ENCODE measurements at regions not wholly inside any gene's neighbourhood (a gene's known extent, or its start where the extent isn't known, plus 50 kb on each side); places are given as distances from the start of the nearest gene placed in this dataset.

DNA sequence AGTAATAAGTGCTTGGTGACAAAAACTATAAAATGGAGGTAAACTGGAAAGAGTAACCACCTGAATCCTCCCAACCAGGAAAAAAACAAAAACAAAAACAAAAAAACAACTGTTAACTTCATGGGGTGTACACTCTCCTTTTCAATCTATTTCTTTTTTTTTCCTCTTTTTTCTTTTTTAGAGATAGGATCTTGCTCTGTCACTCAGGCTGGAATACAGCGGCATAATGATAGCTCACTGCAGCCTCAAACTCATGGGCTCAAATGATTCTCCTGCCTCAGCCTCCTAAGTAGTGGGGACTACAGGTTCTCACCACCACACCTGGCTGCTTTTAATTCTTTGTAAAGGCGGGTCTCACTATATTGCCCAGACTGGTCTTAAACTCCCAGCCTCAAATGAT, 76.8 kb downstream of the PHLDA1 start:
- Mint-ChIP-seq H3K36me3 (ENCODE audit: insufficient read depth, unreplicated experiment) (no peaks in the 10 kb centered on the region), H3K27ac (ENCODE audit: unreplicated experiment) (peak overlapping the region; percentile 55), H3K27me3 (ENCODE audit: insufficient read depth, unreplicated experiment) (no peaks in the 10 kb centered on the region), H3K4me3 (ENCODE audit: unreplicated experiment) (no peak overlapping the region), H3K9me3 (ENCODE audit: unreplicated experiment) (no peaks in the 10 kb centered on the region), H3K4me1 (ENCODE audit: low read depth, unreplicated experiment) (peaks cover 52% of the 10 kb centered on the region)
- Histone ChIP-seq H3K9me3 (no peaks in the 10 kb centered on the region), H3K36me3 (ENCODE audit: control insufficient read depth, insufficient read depth, low read length) (no peaks in the 10 kb centered on the region), H3K4me3 (ENCODE audit: low read depth, low read length) (no peak overlapping the region), H3K4me1 (peaks cover 82% of the 10 kb centered on the region), H3K27me3 (replicated peaks; ENCODE audit: control insufficient read depth, insufficient read depth, low read length) (no peaks in the 10 kb centered on the region)
- no peak for TF ChIP-seq CTCF (IDR thresholded peaks at IDR 0.05; ENCODE audit: insufficient read depth in 1 of 2, low read depth in 1 of 2, low read length in 1 of 2, severe bottlenecking in 1 of 2, unreplicated experiment in 1 of 2)
- no TSS peak for BruUV-seq (replicated peaks)
- POLR2A ChIA-PET, result no interaction called here
- no peak for DNase-seq
- intact Hi-C loops (cut with micrococcal nuclease; ENCODE audit: unreplicated experiment), result no loop called here
- CTCF ChIA-PET, result no interaction called here

- no peak for TF ChIP-seq CTCF (IDR thresholded peaks at IDR 0.05; ENCODE audit: insufficient read depth in 1 of 2, low read depth in 1 of 2, low read length in 1 of 2, severe bottlenecking in 1 of 2, unreplicated experiment in 1 of 2)
- ChIA-PET CTCF (no interaction called here), POLR2A (no interaction called here)
- Mint-ChIP-seq H3K36me3 (ENCODE audit: insufficient read depth, unreplicated experiment) (no peaks in the 10 kb centered on the region), H3K27me3 (ENCODE audit: insufficient read depth, unreplicated experiment) (no peaks in the 10 kb centered on the region), H3K9me3 (ENCODE audit: unreplicated experiment) (no peaks in the 10 kb centered on the region), H3K27ac (ENCODE audit: unreplicated experiment) (peak overlapping the region; percentile 55), H3K4me1 (ENCODE audit: low read depth, unreplicated experiment) (peaks cover 46% of the 10 kb centered on the region), H3K4me3 (ENCODE audit: unreplicated experiment) (no peak overlapping the region)
- DNase-seq, result no peak
- no peak overlapping the region for H3K4me3 ChIP-seq (ENCODE audit: low read depth, low read length)
- BruUV-seq (replicated peaks), result no TSS peak
- peaks cover 75% of the 10 kb centered on the region for H3K4me1 ChIP-seq
- no peaks in the 10 kb centered on the region for H3K36me3 ChIP-seq (ENCODE audit: control insufficient read depth, insufficient read depth, low read length)
- H3K27me3 ChIP-seq (replicated peaks; ENCODE audit: control insufficient read depth, insufficient read depth, low read length), result no peaks in the 10 kb centered on the region
- H3K9me3 ChIP-seq, result no peaks in the 10 kb centered on the region
- intact Hi-C loops (cut with micrococcal nuclease; ENCODE audit: unreplicated experiment), result no loop called here
These were observed 77.5 kb downstream of the PHLDA1 start for GRCh38 chr12:75954041-75954440.

GRCh38 chr12:75953312-75953906, 78.2 kb downstream of the PHLDA1 start:
- CTCF ChIA-PET, result no interaction called here
- H3K27me3 ChIP-seq (replicated peaks; ENCODE audit: control insufficient read depth, insufficient read depth, low read length), result no peaks in the 10 kb centered on the region
- Mint-ChIP-seq H3K4me3 (ENCODE audit: unreplicated experiment) (no peak overlapping the region), H3K9me3 (ENCODE audit: unreplicated experiment) (no peaks in the 10 kb centered on the region), H3K4me1 (ENCODE audit: low read depth, unreplicated experiment) (peaks cover 40% of the 10 kb centered on the region), H3K36me3 (ENCODE audit: insufficient read depth, unreplicated experiment) (no peaks in the 10 kb centered on the region), H3K27ac (ENCODE audit: unreplicated experiment) (peak overlapping the region; percentile 55), H3K27me3 (ENCODE audit: insufficient read depth, unreplicated experiment) (no peaks in the 10 kb centered on the region)
- no peaks in the 10 kb centered on the region for H3K36me3 ChIP-seq (ENCODE audit: control insufficient read depth, insufficient read depth, low read length)
- peaks cover 70% of the 10 kb centered on the region for H3K4me1 ChIP-seq
- H3K9me3 ChIP-seq, result no peaks in the 10 kb centered on the region
- no TSS peak for BruUV-seq (replicated peaks)
- intact Hi-C loops (cut with micrococcal nuclease; ENCODE audit: unreplicated experiment), result no loop called here
- no peak overlapping the region for H3K4me3 ChIP-seq (ENCODE audit: low read depth, low read length)
- POLR2A ChIA-PET, result no interaction called here
- no peak for TF ChIP-seq CTCF (IDR thresholded peaks at IDR 0.05; ENCODE audit: insufficient read depth in 1 of 2, low read depth in 1 of 2, low read length in 1 of 2, severe bottlenecking in 1 of 2, unreplicated experiment in 1 of 2)
- DNase-seq, result no peak
